ENCODE measurements at regions not wholly inside any gene's neighbourhood (a gene's known extent, or its start where the extent isn't known, plus 50 kb on each side); places are given as distances from the start of the nearest gene placed in this dataset.
"Not testable (repeated sequence)": the region's sequence is repeated elsewhere in the genome, so short reads cannot be mapped to it uniquely, and the experiment has no call there.

- WGBS (ENCODE audit: insufficient coverage, low coverage, low lambda C conversion rate, missing lambda C conversion rate) = 48% methylated on average over 2 of the region's 2 CpGs
- H3K4me3 ChIP-seq = no peak overlapping the region
- H3K27ac ChIP-seq = no peak overlapping the region
- no peak for TF ChIP-seq POLR2A (IDR thresholded peaks at IDR 0.05)
- no peak for TF ChIP-seq CTCF (IDR thresholded peaks at IDR 0.05)
- ATAC-seq (no peak), DNase-seq (no peak)
- no peaks in the 10 kb centered on the region for H3K4me1 ChIP-seq
- no peaks in the 10 kb centered on the region for H3K9me3 ChIP-seq
- no peaks in the 10 kb centered on the region for H3K27me3 ChIP-seq
- no peaks in the 10 kb centered on the region for H3K36me3 ChIP-seq
- intact Hi-C loops (cut with DNase I) = no loop called here
These were observed 303.7 kb upstream of the IGF1R start for GRCh38 chr15:98344591-98344990.

- no peak overlapping the region for H3K27ac ChIP-seq
- no peaks in the 10 kb centered on the region for H3K36me3 ChIP-seq
- H3K9me3 ChIP-seq = no peaks in the 10 kb centered on the region
- H3K4me3 ChIP-seq = no peak overlapping the region
- no peak for DNase-seq
- no peak for TF ChIP-seq CTCF (IDR thresholded peaks at IDR 0.05)
- no peak for TF ChIP-seq POLR2A (IDR thresholded peaks at IDR 0.05)
- no peaks in the 10 kb centered on the region for H3K27me3 ChIP-seq
- intact Hi-C loops (cut with DNase I) = no loop called here
- WGBS (ENCODE audit: insufficient coverage, low coverage, low lambda C conversion rate, missing lambda C conversion rate) = 23% methylated on average over 6 of the region's 7 CpGs
- H3K4me1 ChIP-seq = no peaks in the 10 kb centered on the region
- no peak for ATAC-seq
These were observed 301.3 kb upstream of the IGF1R start for GRCh38 chr15:98347001-98347400.

- intact Hi-C loops (cut with DNase I) = no loop called here
- ATAC-seq (no peak), DNase-seq (no peak)
- no peaks in the 10 kb centered on the region for H3K4me1 ChIP-seq
- 44% methylated on average over 6 of the region's 7 CpGs for WGBS (ENCODE audit: insufficient coverage, low coverage, low lambda C conversion rate, missing lambda C conversion rate)
- H3K36me3 ChIP-seq = no peaks in the 10 kb centered on the region
- no peaks in the 10 kb centered on the region for H3K27me3 ChIP-seq
- no peaks in the 10 kb centered on the region for H3K9me3 ChIP-seq
- TF ChIP-seq POLR2A (IDR thresholded peaks at IDR 0.05) (no peak), CTCF (IDR thresholded peaks at IDR 0.05) (no peak)
- H3K27ac ChIP-seq = no peak overlapping the region
- H3K4me3 ChIP-seq = no peak overlapping the region
These were observed 300.5 kb upstream of the IGF1R start for GRCh38 chr15:98347866-98348265.

GRCh38 chr15:98350276-98350675 is 298.1 kb upstream of the IGF1R start:
- Histone ChIP-seq H3K36me3 (no peaks in the 10 kb centered on the region), H3K27ac (no peak overlapping the region), H3K27me3 (no peaks in the 10 kb centered on the region), H3K9me3 (no peaks in the 10 kb centered on the region), H3K4me1 (no peaks in the 10 kb centered on the region), H3K4me3 (no peak overlapping the region)
- TF ChIP-seq POLR2A (IDR thresholded peaks at IDR 0.05) (no peak), CTCF (IDR thresholded peaks at IDR 0.05) (no peak)
- ATAC-seq (no peak), DNase-seq (no peak)
- intact Hi-C loops (cut with DNase I) = no loop called here
- 18% methylated on average over 2 of the region's 2 CpGs for WGBS (ENCODE audit: insufficient coverage, low coverage, low lambda C conversion rate, missing lambda C conversion rate)

- H3K27me3 ChIP-seq; H3K4me1 ChIP-seq; intact Hi-C loops (cut with DNase I); H3K27ac ChIP-seq; ATAC-seq; H3K36me3 ChIP-seq; DNase-seq; H3K4me3 ChIP-seq; H3K9me3 ChIP-seq: not testable (repeated sequence)
- 92% methylated on average over 5 of the region's 5 CpGs for WGBS (ENCODE audit: insufficient coverage, low coverage, low lambda C conversion rate, missing lambda C conversion rate)
These were observed 290.1 kb upstream of the IGF1R start for GRCh38 chr15:98358274-98358673.
